ENCODE measurements at regions not wholly inside any gene's neighbourhood (a gene's known extent, or its start where the extent isn't known, plus 50 kb on each side); places are given as distances from the start of the nearest gene placed in this dataset.

DNA sequence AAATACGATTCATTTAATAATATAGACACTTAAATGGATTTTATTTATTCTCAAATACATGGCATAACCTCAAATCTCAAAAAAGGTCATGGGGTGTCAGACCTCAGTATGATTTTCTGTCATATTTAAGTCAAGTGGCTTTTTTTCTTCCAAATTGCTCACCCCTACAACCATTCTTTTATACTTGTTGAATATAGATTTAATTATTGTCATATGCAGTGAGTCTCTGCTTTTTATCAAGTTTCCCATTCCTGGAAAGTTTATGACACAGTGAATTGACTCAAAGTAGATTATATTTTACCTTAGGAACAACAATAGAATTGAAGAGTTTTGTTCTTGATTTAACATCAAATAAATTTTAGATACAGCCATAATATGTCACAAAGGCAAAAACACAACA lies 59.5 kb upstream of the IRF2BP2 start:
- H3K9ac ChIP-seq: no peak overlapping the region
- peaks cover 9% of the 10 kb centered on the region for H3K9me3 Mint-ChIP-seq
- H3F3A ChIP-seq (ENCODE audit: low read depth): no peaks in the 10 kb centered on the region
- no peak for DNase-seq (ENCODE audit: low spot score)
- no peak overlapping the region for H3K4me3 ChIP-seq
- TF ChIP-seq EZH2 (IDR thresholded peaks at IDR 0.05): no peak
- TF ChIP-seq, protein P1, sequence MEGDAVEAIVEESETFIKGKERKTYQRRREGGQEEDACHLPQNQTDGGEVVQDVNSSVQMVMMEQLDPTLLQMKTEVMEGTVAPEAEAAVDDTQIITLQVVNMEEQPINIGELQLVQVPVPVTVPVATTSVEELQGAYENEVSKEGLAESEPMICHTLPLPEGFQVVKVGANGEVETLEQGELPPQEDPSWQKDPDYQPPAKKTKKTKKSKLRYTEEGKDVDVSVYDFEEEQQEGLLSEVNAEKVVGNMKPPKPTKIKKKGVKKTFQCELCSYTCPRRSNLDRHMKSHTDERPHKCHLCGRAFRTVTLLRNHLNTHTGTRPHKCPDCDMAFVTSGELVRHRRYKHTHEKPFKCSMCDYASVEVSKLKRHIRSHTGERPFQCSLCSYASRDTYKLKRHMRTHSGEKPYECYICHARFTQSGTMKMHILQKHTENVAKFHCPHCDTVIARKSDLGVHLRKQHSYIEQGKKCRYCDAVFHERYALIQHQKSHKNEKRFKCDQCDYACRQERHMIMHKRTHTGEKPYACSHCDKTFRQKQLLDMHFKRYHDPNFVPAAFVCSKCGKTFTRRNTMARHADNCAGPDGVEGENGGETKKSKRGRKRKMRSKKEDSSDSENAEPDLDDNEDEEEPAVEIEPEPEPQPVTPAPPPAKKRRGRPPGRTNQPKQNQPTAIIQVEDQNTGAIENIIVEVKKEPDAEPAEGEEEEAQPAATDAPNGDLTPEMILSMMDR (IDR thresholded peaks at IDR 0.05): no peak
- TF ChIP-seq EZH2phosphoT487 (IDR thresholded peaks at IDR 0.05): no peak
- no peak overlapping the region for H2AFZ ChIP-seq (replicated peaks)
- H3K4me1 ChIP-seq: no peaks in the 10 kb centered on the region
- no peak overlapping the region for H3K4me2 ChIP-seq
- H3K27ac ChIP-seq: no peak overlapping the region
- no peak overlapping the region for H3K4me3 Mint-ChIP-seq
- H4K20me1 ChIP-seq (ENCODE audit: low read depth): no peaks in the 10 kb centered on the region
- no peaks in the 10 kb centered on the region for H3K79me2 ChIP-seq (ENCODE audit: low read depth)
- H3K4me1 Mint-ChIP-seq: no peaks in the 10 kb centered on the region
- no peak overlapping the region for H3K27ac Mint-ChIP-seq
- no peaks in the 10 kb centered on the region for H3K36me3 ChIP-seq
- no peaks in the 10 kb centered on the region for H3K27me3 ChIP-seq
- H3K36me3 Mint-ChIP-seq: no peaks in the 10 kb centered on the region
- no peaks in the 10 kb centered on the region for H3K9me3 ChIP-seq (ENCODE audit: low read depth)
- H3K27me3 Mint-ChIP-seq (ENCODE audit: insufficient read depth, low read depth): no peaks in the 10 kb centered on the region

DNA sequence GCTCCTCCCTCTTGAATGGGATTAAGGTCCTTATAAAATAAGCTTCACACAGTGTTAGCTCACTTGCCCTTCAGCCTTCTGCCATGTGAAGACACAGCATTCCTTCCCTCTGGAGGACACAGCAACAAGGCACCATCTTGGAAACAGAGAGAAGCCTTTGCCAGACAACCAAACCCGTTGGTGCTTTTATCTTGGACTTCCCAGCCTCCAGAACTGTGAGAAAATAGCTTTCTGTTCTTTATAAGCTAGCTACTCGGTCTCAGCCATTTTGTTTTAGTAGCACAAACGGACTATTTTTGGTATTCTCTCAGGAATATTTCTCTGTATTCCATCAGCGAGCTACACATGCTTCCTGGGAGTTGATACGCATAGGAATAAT lies 58.6 kb upstream of the IRF2BP2 start:
- Histone ChIP-seq H3F3A (ENCODE audit: low read depth) (no peaks in the 10 kb centered on the region), H3K27me3 (no peaks in the 10 kb centered on the region), H2AFZ (replicated peaks) (no peak overlapping the region), H3K9me3 (ENCODE audit: low read depth) (no peaks in the 10 kb centered on the region), H3K27ac (no peak overlapping the region), H3K9ac (no peak overlapping the region), H4K20me1 (ENCODE audit: low read depth) (no peaks in the 10 kb centered on the region), H3K79me2 (ENCODE audit: low read depth) (no peaks in the 10 kb centered on the region), H3K4me3 (no peak overlapping the region), H3K4me1 (no peaks in the 10 kb centered on the region), H3K36me3 (no peaks in the 10 kb centered on the region), H3K4me2 (no peak overlapping the region)
- Mint-ChIP-seq H3K27ac (no peak overlapping the region), H3K27me3 (ENCODE audit: insufficient read depth, low read depth) (peaks cover 4% of the 10 kb centered on the region), H3K4me3 (no peak overlapping the region), H3K36me3 (no peaks in the 10 kb centered on the region), H3K4me1 (peaks cover 3% of the 10 kb centered on the region), H3K9me3 (peaks cover 9% of the 10 kb centered on the region)
- TF ChIP-seq EZH2phosphoT487 (IDR thresholded peaks at IDR 0.05): no peak
- no peak for TF ChIP-seq EZH2 (IDR thresholded peaks at IDR 0.05)
- TF ChIP-seq, protein P1 (IDR thresholded peaks at IDR 0.05): no peak
- no peak for DNase-seq (ENCODE audit: low spot score)

- Histone ChIP-seq H2AFZ (replicated peaks) (no peak overlapping the region), H3K4me1 (no peaks in the 10 kb centered on the region), H3K9me3 (ENCODE audit: low read depth) (no peaks in the 10 kb centered on the region), H3K36me3 (no peaks in the 10 kb centered on the region), H3K4me3 (no peak overlapping the region), H3K27ac (no peak overlapping the region), H4K20me1 (ENCODE audit: low read depth) (no peaks in the 10 kb centered on the region), H3K27me3 (no peaks in the 10 kb centered on the region), H3F3A (ENCODE audit: low read depth) (no peaks in the 10 kb centered on the region), H3K4me2 (no peak overlapping the region), H3K9ac (no peak overlapping the region), H3K79me2 (ENCODE audit: low read depth) (no peaks in the 10 kb centered on the region)
- DNase-seq (ENCODE audit: low spot score): no peak
- Mint-ChIP-seq H3K27ac (no peak overlapping the region), H3K36me3 (no peaks in the 10 kb centered on the region), H3K4me3 (no peak overlapping the region), H3K27me3 (ENCODE audit: insufficient read depth, low read depth) (peaks cover 4% of the 10 kb centered on the region), H3K4me1 (peaks cover 3% of the 10 kb centered on the region), H3K9me3 (peaks cover 9% of the 10 kb centered on the region)
- TF ChIP-seq, protein P1 (IDR thresholded peaks at IDR 0.05): no peak
- TF ChIP-seq EZH2 (IDR thresholded peaks at IDR 0.05): no peak
- TF ChIP-seq EZH2phosphoT487 (IDR thresholded peaks at IDR 0.05): no peak
These were observed 57.9 kb upstream of the IRF2BP2 start for GRCh38 chr1:234667600-234668576.

Measured in neural progenitor cell (in vitro differentiated cells).